CD4-positive, CD25-positive, alpha-beta regulatory T cell (primary cell): ENCODE measurements at regions not wholly inside any gene's neighbourhood (a gene's known extent, or its start where the extent isn't known, plus 50 kb on each side); places are given as distances from the start of the nearest gene placed in this dataset.

Experiments
- ATAC-seq, 2 donors: fragments of 150-1000 bp; cut with Tn5 transposase; one replicate each; pipeline ENCODE4 v1.10.0; 2021; ENCODE audit warnings: low read depth in 2 of 2, moderate number of reproducible peaks in 2 of 2, moderate library complexity in 1 of 2
- DNase-seq, 3 donors: peaks; one replicate each; pipeline versions ENCODE4 v3.0.0 to v3.0.0-alpha.2; 2012 to 2022; ENCODE audit warnings: mixed read lengths in 1 of 3
- H3K27ac ChIP-seq: one replicate; pipeline ENCODE4 v1.7.0; 2013; ENCODE audit warnings: mild to moderate bottlenecking, low read length; ENCODE audit not compliant: insufficient read depth, poor library complexity, severe bottlenecking
- H3K27me3 ChIP-seq: one replicate; pipeline ENCODE4 v1.7.0; 2013; ENCODE audit warnings: low read length; ENCODE audit not compliant: control insufficient read depth, insufficient read depth
- H3K36me3 ChIP-seq: one replicate; pipeline ENCODE4 v1.7.0; 2013; ENCODE audit warnings: mild to moderate bottlenecking, low read length, moderate library complexity; ENCODE audit not compliant: control insufficient read depth, insufficient read depth
- H3K4me1 ChIP-seq: 2 replicates; pipeline ENCODE4 v1.7.0; 2013; ENCODE audit warnings: mild to moderate bottlenecking, low read length; ENCODE audit not compliant: insufficient read depth, control insufficient read depth, poor library complexity, severe bottlenecking
- H3K4me3 ChIP-seq: one replicate; pipeline ENCODE4 v1.7.0; 2013; ENCODE audit warnings: low read depth, mild to moderate bottlenecking, low read length, moderate library complexity
- H3K9me3 ChIP-seq, 2 experiments: 1 replicate in 1 of 2; 2 replicates in 1 of 2; pipeline ENCODE4 v1.7.0; 2013; ENCODE audit warnings: low read length in 2 of 2, mild to moderate bottlenecking in 1 of 2, moderate library complexity in 1 of 2; ENCODE audit not compliant: control insufficient read depth in 2 of 2
- H3K27ac Mint-ChIP-seq, 3 donors: one replicate each; pipeline ENCODE4 v1.8.0; 2020 to 2022; ENCODE audit warnings: mild to moderate bottlenecking in 3 of 3, mixed read lengths in 3 of 3, moderate library complexity in 2 of 3
- H3K27me3 Mint-ChIP-seq: one replicate; pipeline ENCODE4 v1.8.0; 2022; ENCODE audit warnings: mild to moderate bottlenecking, mixed read lengths
- H3K36me3 Mint-ChIP-seq: one replicate; pipeline ENCODE4 v1.8.0; 2020; ENCODE audit warnings: mixed read lengths
- H3K4me1 Mint-ChIP-seq, 4 donors: one replicate each; pipeline ENCODE4 v1.8.0; 2020 to 2022; ENCODE audit warnings: mixed read lengths in 4 of 4, mild to moderate bottlenecking in 1 of 4
- H3K4me3 Mint-ChIP-seq, 4 donors: one replicate each; pipeline ENCODE4 v1.8.0; 2020 to 2022; ENCODE audit warnings: mild to moderate bottlenecking in 4 of 4, mixed read lengths in 4 of 4, moderate library complexity in 3 of 4
- H3K9me3 Mint-ChIP-seq, 7 donors: one replicate each; pipeline ENCODE4 v1.8.0; 2020 to 2022; ENCODE audit warnings: mixed read lengths in 7 of 7, mild to moderate bottlenecking in 3 of 7, moderate library complexity in 2 of 7

GRCh38 chr1:56359056-56359455 is 220.3 kb downstream of the PLPP3 start:
- no peak overlapping the region for H3K27ac Mint-ChIP-seq
- ATAC-seq (no peak), DNase-seq (no peak)
- H3K36me3 Mint-ChIP-seq, result no peaks in the 10 kb centered on the region
- peaks cover 0 to 3% (median 0%) of the 10 kb centered on the region in 7 donors for H3K9me3 Mint-ChIP-seq
- H3K4me3 Mint-ChIP-seq, result no peak overlapping the region
- Histone ChIP-seq H3K4me3 (no peak overlapping the region), H3K36me3 (no peaks in the 10 kb centered on the region), H3K9me3 (no peaks in the 10 kb centered on the region), H3K27me3 (no peaks in the 10 kb centered on the region), H3K27ac (no peak overlapping the region), H3K4me1 (no peaks in the 10 kb centered on the region)
- no peaks in the 10 kb centered on the region for H3K27me3 Mint-ChIP-seq
- no peaks in the 10 kb centered on the region for H3K4me1 Mint-ChIP-seq

DNA sequence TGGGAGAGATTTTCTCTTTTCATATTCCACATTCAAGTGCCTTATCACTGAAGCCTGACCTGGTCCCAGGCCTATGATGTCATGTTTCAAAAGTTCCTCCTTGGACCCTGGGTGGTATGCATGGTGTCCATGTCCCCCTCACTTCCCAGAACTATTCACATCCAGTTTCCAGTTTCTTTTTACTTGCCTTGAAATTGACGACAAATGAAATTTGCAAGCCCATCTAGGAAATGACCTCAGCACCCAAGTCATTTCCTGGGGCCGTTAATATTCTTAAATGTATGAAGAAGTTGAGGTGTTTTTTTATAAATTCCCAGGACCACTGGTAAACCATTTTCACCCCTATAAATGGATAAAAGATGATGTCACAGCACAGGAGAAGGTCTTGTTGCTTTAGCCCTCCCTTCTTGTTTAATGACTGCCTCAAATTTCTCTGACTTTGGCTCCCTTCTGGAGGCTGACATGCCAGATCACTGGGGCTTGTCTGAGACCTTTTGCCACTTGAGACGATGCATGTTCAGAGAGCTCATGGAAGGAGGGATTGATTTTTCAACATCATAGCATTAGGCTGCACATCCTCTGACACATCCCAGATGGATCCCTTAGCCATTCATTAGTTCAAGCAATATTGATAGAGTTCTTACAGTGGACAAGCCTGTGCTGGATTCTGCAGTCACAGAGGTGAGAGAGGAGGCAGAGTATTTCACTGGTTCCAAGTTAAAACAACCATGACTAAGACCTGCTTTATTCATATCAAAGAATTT is 221.3 kb downstream of the PLPP3 start:
- Histone ChIP-seq H3K27me3 (no peaks in the 10 kb centered on the region), H3K4me1 (no peaks in the 10 kb centered on the region), H3K9me3 (no peaks in the 10 kb centered on the region), H3K27ac (no peak overlapping the region), H3K36me3 (no peaks in the 10 kb centered on the region), H3K4me3 (no peak overlapping the region)
- Mint-ChIP-seq H3K9me3 (peaks cover 0 to 3% (median 0%) of the 10 kb centered on the region in 7 donors), H3K27ac (no peak overlapping the region), H3K4me1 (no peaks in the 10 kb centered on the region), H3K27me3 (no peaks in the 10 kb centered on the region), H3K4me3 (no peak overlapping the region), H3K36me3 (no peaks in the 10 kb centered on the region)
- DNase-seq (no peak), ATAC-seq (no peak)

DNA sequence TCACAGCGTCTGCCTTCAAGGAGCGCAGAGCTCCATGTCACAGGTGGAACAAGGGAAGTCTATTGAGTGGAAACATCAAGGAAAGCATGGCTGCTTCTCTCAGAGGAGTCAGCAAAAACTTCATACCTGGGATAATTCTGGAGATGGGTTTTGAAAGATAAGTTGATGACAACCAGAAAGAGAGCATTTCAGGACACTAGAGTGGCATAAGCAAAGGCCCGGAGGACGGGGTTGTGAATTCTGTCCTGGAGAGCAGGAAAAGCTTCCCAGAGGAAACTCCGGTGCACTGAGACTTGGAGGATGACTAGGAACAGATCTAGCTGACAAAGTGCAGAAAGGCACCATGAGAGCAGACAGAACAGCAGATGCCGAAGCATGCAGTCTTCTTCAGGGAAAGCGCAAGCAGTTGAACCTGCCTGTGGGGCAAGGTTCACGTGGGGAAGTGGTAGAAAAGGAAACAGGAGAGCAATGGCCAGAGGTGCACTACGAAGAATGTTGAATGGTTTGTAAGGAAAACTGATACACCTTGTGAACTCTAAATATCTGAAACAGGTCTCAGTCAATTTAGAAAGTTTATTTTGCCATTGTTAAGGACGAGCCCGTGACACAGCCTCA is 222.9 kb downstream of the PLPP3 start:
- Histone ChIP-seq H3K27me3 (no peaks in the 10 kb centered on the region), H3K4me3 (no peak overlapping the region), H3K27ac (no peak overlapping the region), H3K4me1 (no peaks in the 10 kb centered on the region), H3K9me3 (no peaks in the 10 kb centered on the region), H3K36me3 (no peaks in the 10 kb centered on the region)
- Mint-ChIP-seq H3K36me3 (no peaks in the 10 kb centered on the region), H3K4me1 (no peaks in the 10 kb centered on the region), H3K4me3 (no peak overlapping the region), H3K27ac (no peak overlapping the region), H3K27me3 (no peaks in the 10 kb centered on the region), H3K9me3 (peaks cover 0 to 4% (median 3%) of the 10 kb centered on the region in 7 donors)
- ATAC-seq, result no peak
- DNase-seq, result no peak

DNA sequence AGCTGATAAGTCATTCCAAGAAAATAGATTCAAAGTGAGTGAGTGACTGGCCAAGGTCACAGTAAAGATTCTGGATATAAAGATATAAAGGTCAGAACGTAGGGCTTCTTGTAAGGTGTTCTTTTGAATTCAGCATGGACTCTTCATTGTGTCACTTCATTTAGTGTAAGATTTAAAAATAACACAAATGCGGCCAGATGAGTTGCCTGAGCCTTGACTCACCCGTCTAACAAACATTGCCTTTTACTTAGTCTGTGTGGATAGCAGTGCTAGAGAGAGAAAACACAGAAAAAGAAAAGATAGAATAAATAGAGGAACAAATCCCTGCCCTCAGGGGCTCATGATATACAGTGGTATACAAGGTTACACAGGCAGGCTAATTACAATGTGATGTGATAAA is 223.4 kb downstream of the PLPP3 start:
- ATAC-seq (no peak), DNase-seq (no peak)
- Histone ChIP-seq H3K4me1 (no peaks in the 10 kb centered on the region), H3K27me3 (no peaks in the 10 kb centered on the region), H3K27ac (no peak overlapping the region), H3K9me3 (no peaks in the 10 kb centered on the region), H3K4me3 (no peak overlapping the region), H3K36me3 (no peaks in the 10 kb centered on the region)
- Mint-ChIP-seq H3K9me3 (peaks cover 0 to 4% (median 3%) of the 10 kb centered on the region in 7 donors), H3K27me3 (no peaks in the 10 kb centered on the region), H3K4me3 (no peak overlapping the region), H3K27ac (no peak overlapping the region), H3K4me1 (no peaks in the 10 kb centered on the region), H3K36me3 (no peaks in the 10 kb centered on the region)

DNA sequence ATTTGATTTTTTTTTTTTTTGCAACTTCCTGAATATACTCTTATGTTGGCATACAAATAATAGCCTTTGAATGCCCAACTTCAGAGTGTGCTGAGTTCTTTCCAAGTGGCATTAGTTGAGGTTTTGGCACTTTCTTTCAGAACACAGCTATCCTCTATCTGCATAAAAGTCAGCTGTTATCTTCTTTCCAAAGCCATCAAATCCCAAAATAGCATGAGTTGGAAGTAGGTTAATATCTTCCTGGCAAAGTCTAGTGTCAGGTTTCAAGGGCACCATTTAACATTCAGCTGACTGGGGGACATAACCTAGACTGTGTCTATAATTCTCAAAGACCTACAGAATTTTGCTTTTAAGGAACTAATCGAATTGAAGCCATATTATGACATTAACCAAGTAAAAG is 223.9 kb downstream of the PLPP3 start:
- no peaks in the 10 kb centered on the region for H3K9me3 ChIP-seq
- Mint-ChIP-seq H3K27ac (no peak overlapping the region), H3K9me3 (peaks cover 0 to 4% (median 3%) of the 10 kb centered on the region in 7 donors), H3K4me3 (no peak overlapping the region), H3K36me3 (no peaks in the 10 kb centered on the region), H3K4me1 (no peaks in the 10 kb centered on the region), H3K27me3 (no peaks in the 10 kb centered on the region)
- H3K4me3 ChIP-seq, result no peak overlapping the region
- DNase-seq (no peak), ATAC-seq (no peak)
- no peak overlapping the region for H3K27ac ChIP-seq
- no peaks in the 10 kb centered on the region for H3K4me1 ChIP-seq
- no peaks in the 10 kb centered on the region for H3K36me3 ChIP-seq
- H3K27me3 ChIP-seq, result no peaks in the 10 kb centered on the region

DNA sequence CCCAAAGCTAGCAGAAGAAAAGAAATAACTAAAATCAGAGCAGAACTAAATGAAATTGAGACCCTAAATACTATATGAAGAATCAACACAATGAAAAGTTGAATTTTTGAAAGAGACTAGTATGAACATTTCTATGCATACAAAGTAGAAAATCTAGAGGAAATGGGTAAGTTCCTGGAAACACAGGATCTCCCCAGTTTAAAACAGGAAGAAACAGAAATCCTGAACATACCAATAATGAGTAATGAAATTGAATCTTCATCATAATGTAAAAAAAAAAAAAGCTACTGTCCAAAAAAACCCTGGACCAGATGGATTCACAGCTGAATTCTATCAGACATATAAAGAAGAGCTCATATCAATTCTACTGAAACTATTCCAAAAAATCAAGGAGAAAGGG is 233.5 kb downstream of the PLPP3 start:
- peaks cover 0 to 19% (median 5%) of the 10 kb centered on the region in 7 donors for H3K9me3 Mint-ChIP-seq
- H3K27ac Mint-ChIP-seq, result no peak overlapping the region

DNA sequence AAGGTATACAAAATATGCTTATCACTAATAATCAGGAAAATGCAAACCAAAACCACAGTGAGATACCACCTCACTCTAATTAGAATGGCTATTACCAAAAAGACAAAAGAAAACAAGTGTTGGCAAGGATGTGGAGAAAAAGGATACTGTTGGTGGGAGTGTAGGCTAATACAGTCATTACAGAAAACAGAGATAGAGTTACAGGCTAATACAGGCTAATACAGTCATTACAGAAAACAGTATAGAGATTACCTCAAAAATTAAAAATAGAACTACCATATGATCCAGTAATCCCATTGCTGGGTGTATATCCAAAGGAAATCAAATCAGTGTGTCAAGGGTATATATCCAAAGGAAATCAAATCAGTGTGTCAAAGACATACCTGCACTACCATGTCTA is 238.4 kb downstream of the PLPP3 start:
- peaks cover 0 to 2% of the 10 kb centered on the region in 2 experiments for H3K9me3 ChIP-seq
- Mint-ChIP-seq H3K4me3 (no peak overlapping the region), H3K4me1 (no peaks in the 10 kb centered on the region), H3K36me3 (no peaks in the 10 kb centered on the region), H3K27ac (no peak overlapping the region), H3K9me3 (peaks cover 0 to 9% (median 4%) of the 10 kb centered on the region in 7 donors), H3K27me3 (no peaks in the 10 kb centered on the region)
- H3K4me1 ChIP-seq, result no peaks in the 10 kb centered on the region
- H3K36me3 ChIP-seq, result no peaks in the 10 kb centered on the region
- H3K27me3 ChIP-seq, result no peaks in the 10 kb centered on the region
- ATAC-seq, result no peak
- DNase-seq, result no peak
- no peak overlapping the region for H3K4me3 ChIP-seq
- H3K27ac ChIP-seq, result no peak overlapping the region

More for the DNA sequence above, 233.5 kb downstream of the PLPP3 start:
- Mint-ChIP-seq H3K4me1 (no peaks in the 10 kb centered on the region), H3K27me3 (no peaks in the 10 kb centered on the region), H3K4me3 (no peak overlapping the region), H3K36me3 (no peaks in the 10 kb centered on the region)
- no peak overlapping the region for H3K27ac ChIP-seq
- DNase-seq (no peak), ATAC-seq (no peak)
- H3K9me3 ChIP-seq, result peaks cover 0 to 2% of the 10 kb centered on the region in 2 experiments
- no peak overlapping the region for H3K4me3 ChIP-seq
- H3K36me3 ChIP-seq, result no peaks in the 10 kb centered on the region
- no peaks in the 10 kb centered on the region for H3K4me1 ChIP-seq
- H3K27me3 ChIP-seq, result no peaks in the 10 kb centered on the region
